GM23338 (cell line): ENCODE measurements at regions not wholly inside any gene's neighbourhood (a gene's known extent, or its start where the extent isn't known, plus 50 kb on each side); places are given as distances from the start of the nearest gene placed in this dataset.

Source experiments
- ATAC-seq: fragments of 200-7000 bp; cut with Tn5 transposase; 3 replicates; pipeline ENCODE4 v1.9.1; 2020
- DNase-seq: peaks from one replicate; pipeline ENCODE4 v3.0.0-alpha.2; 2015; ENCODE audit warnings: low spot score
- H2AFZ ChIP-seq: fragments of 200-600 bp; sonication (generic); 2 replicates; pipeline ENCODE4 v1.8.0; 2016; ENCODE audit warnings: antibody characterized with exemption, mild to moderate bottlenecking, moderate library complexity
- H3F3A ChIP-seq: fragments of 200-600 bp; sonication (generic); replicated peaks from 2 replicates; pipeline ENCODE4 v1.8.0; 2017; ENCODE audit warnings: antibody characterized with exemption, mixed run types, low read depth
- H3K27ac ChIP-seq: fragments of 200-600 bp; sonication (generic); 2 replicates; pipeline ENCODE4 v1.6.1; 2016; ENCODE audit warnings: low read depth
- H3K27me3 ChIP-seq: fragments of 200-600 bp; sonication (generic); 2 replicates; pipeline ENCODE4 v1.8.0; 2016; ENCODE audit warnings: mild to moderate bottlenecking, mixed run types, moderate library complexity; ENCODE audit not compliant: insufficient read depth
- H3K36me3 ChIP-seq: fragments of 200-600 bp; sonication (generic); 2 replicates; pipeline ENCODE4 v1.8.0; 2016; ENCODE audit warnings: mild to moderate bottlenecking; ENCODE audit not compliant: insufficient read depth
- H3K4me1 ChIP-seq: fragments of 200-600 bp; sonication (generic); 2 replicates; pipeline ENCODE4 v1.8.0; 2016; ENCODE audit warnings: mild to moderate bottlenecking, moderate library complexity; ENCODE audit not compliant: insufficient read depth
- H3K4me2 ChIP-seq: fragments of 200-600 bp; sonication (generic); 2 replicates; pipeline ENCODE4 v1.7.1; 2017; ENCODE audit warnings: mixed run types
- H3K4me3 ChIP-seq: fragments of 200-600 bp; sonication (generic); 2 replicates; pipeline ENCODE4 v1.6.1; 2016; ENCODE audit warnings: mixed run types
- H3K79me2 ChIP-seq: fragments of 200-600 bp; sonication (generic); replicated peaks from 2 replicates; pipeline ENCODE4 v1.8.0; 2017; ENCODE audit warnings: mild to moderate bottlenecking; ENCODE audit not compliant: insufficient read depth
- H3K9me2 ChIP-seq: fragments of 200-600 bp; sonication (generic); 2 replicates; pipeline ENCODE4 v1.8.0; 2017; ENCODE audit not compliant: insufficient read depth
- H4K20me1 ChIP-seq: fragments of 200-600 bp; sonication (generic); replicated peaks from 2 replicates; pipeline ENCODE4 v1.8.0; 2017; ENCODE audit warnings: mild to moderate bottlenecking; ENCODE audit not compliant: insufficient read depth
- H3K27ac Mint-ChIP-seq: 2 replicates; pipeline ENCODE4 v1.8.0; 2020; ENCODE audit warnings: inconsistent platforms, mild to moderate bottlenecking, moderate library complexity, mixed read lengths
- H3K27me3 Mint-ChIP-seq: 3 replicates; pipeline ENCODE4 v1.8.0; 2022; ENCODE audit warnings: low read depth, mild to moderate bottlenecking, moderate library complexity, mixed read lengths, inconsistent platforms; ENCODE audit not compliant: insufficient read depth, poor library complexity
- H3K36me3 Mint-ChIP-seq: 3 replicates; pipeline ENCODE4 v1.8.0; 2021; ENCODE audit warnings: low read depth, mild to moderate bottlenecking, inconsistent platforms, moderate library complexity, mixed read lengths
- H3K4me1 Mint-ChIP-seq: 3 replicates; pipeline ENCODE4 v1.8.0; 2020; ENCODE audit warnings: mild to moderate bottlenecking, inconsistent platforms, mixed read lengths
- H3K4me3 Mint-ChIP-seq: 3 replicates; pipeline ENCODE4 v1.8.0; 2021; ENCODE audit warnings: moderate library complexity, mild to moderate bottlenecking, inconsistent platforms, mixed read lengths
- H3K9me3 Mint-ChIP-seq: 3 replicates; pipeline ENCODE4 v1.8.0; 2020; ENCODE audit warnings: moderate library complexity, mild to moderate bottlenecking, inconsistent platforms, mixed read lengths
- EZH2phosphoT487 ChIP-seq: fragments of 200-600 bp; sonication (generic); IDR thresholded peaks from one replicate; pipeline ENCODE4 v1.8.1; 2018; ENCODE audit warnings: antibody characterized with exemption; ENCODE audit not compliant: unreplicated experiment
- JUNB ChIP-seq: IDR thresholded peaks from one replicate; pipeline ENCODE4 v1.6.1; 2016; ENCODE audit warnings: antibody characterized with exemption; ENCODE audit not compliant: unreplicated experiment
- NANOG ChIP-seq: IDR thresholded peaks from 2 replicates; pipeline ENCODE4 v1.6.1; 2016; ENCODE audit warnings: antibody characterized with exemption, borderline replicate concordance
- POLR2AphosphoS5 ChIP-seq: IDR thresholded peaks from 2 replicates; pipeline ENCODE4 v1.6.1; 2016; ENCODE audit warnings: antibody characterized with exemption, low read depth
- ZNF114 ChIP-seq: fragments of 250-450 bp; sonication (Bioruptor Pico); IDR thresholded peaks from 2 replicates; pipeline ENCODE4 v1.5.0; 2020; ENCODE audit warnings: mild to moderate bottlenecking, moderate library complexity
- TF ChIP-seq, protein P1 (sequence below), 2 experiments: fragments of 200-600 bp in 1 of 2; sonication (generic) in 1 of 2; conservative IDR thresholded peaks; 2 replicates each; pipeline versions ENCODE4 v1.5.1 to v1.6.1; 2016 to 2017; ENCODE audit warnings: antibody characterized with exemption in 2 of 2, low read depth in 2 of 2, mild to moderate bottlenecking in 2 of 2, moderate library complexity in 1 of 2
- TF ChIP-seq, protein P2 (sequence below): IDR thresholded peaks from one replicate; pipeline ENCODE4 v1.6.1; 2018; ENCODE audit warnings: antibody characterized with exemption; ENCODE audit not compliant: unreplicated experiment
- TF ChIP-seq, protein P3 (sequence below): fragments of 250-450 bp; sonication (Bioruptor Pico); IDR thresholded peaks from 2 replicates; pipeline ENCODE4 v1.5.0; 2020; ENCODE audit warnings: mild to moderate bottlenecking, moderate library complexity

- Histone ChIP-seq H3K27me3 (no peaks in the 10 kb centered on the region), H3F3A (no peaks in the 10 kb centered on the region), H3K4me1 (peaks cover 21% of the 10 kb centered on the region), H3K36me3 (no peaks in the 10 kb centered on the region), H4K20me1 (no peaks in the 10 kb centered on the region), H3K4me3 (no peak overlapping the region), H3K79me2 (no peaks in the 10 kb centered on the region), H3K4me2 (no peak overlapping the region), H2AFZ (no peak overlapping the region), H3K9me2 (peaks cover 12% of the 10 kb centered on the region; the same call in 1 of the 2 replicates), H3K27ac (no peak overlapping the region)
- H3K4me1 Mint-ChIP-seq, result peaks cover 30% of the 10 kb centered on the region
- no peak overlapping the region for H3K4me3 Mint-ChIP-seq
- DNase-seq (no peak), ATAC-seq (no peak)
- peaks cover 2% of the 10 kb centered on the region for H3K27me3 Mint-ChIP-seq
- peaks cover 13% of the 10 kb centered on the region; the same call in 2 of the 3 replicates for H3K36me3 Mint-ChIP-seq
- H3K27ac Mint-ChIP-seq, result no peak overlapping the region
- TF ChIP-seq, protein P1, sequence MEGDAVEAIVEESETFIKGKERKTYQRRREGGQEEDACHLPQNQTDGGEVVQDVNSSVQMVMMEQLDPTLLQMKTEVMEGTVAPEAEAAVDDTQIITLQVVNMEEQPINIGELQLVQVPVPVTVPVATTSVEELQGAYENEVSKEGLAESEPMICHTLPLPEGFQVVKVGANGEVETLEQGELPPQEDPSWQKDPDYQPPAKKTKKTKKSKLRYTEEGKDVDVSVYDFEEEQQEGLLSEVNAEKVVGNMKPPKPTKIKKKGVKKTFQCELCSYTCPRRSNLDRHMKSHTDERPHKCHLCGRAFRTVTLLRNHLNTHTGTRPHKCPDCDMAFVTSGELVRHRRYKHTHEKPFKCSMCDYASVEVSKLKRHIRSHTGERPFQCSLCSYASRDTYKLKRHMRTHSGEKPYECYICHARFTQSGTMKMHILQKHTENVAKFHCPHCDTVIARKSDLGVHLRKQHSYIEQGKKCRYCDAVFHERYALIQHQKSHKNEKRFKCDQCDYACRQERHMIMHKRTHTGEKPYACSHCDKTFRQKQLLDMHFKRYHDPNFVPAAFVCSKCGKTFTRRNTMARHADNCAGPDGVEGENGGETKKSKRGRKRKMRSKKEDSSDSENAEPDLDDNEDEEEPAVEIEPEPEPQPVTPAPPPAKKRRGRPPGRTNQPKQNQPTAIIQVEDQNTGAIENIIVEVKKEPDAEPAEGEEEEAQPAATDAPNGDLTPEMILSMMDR (conservative IDR thresholded peaks at IDR 0.05; ENCODE audit: low read depth in 2 of 2), result no peak
- TF ChIP-seq, protein P2, sequence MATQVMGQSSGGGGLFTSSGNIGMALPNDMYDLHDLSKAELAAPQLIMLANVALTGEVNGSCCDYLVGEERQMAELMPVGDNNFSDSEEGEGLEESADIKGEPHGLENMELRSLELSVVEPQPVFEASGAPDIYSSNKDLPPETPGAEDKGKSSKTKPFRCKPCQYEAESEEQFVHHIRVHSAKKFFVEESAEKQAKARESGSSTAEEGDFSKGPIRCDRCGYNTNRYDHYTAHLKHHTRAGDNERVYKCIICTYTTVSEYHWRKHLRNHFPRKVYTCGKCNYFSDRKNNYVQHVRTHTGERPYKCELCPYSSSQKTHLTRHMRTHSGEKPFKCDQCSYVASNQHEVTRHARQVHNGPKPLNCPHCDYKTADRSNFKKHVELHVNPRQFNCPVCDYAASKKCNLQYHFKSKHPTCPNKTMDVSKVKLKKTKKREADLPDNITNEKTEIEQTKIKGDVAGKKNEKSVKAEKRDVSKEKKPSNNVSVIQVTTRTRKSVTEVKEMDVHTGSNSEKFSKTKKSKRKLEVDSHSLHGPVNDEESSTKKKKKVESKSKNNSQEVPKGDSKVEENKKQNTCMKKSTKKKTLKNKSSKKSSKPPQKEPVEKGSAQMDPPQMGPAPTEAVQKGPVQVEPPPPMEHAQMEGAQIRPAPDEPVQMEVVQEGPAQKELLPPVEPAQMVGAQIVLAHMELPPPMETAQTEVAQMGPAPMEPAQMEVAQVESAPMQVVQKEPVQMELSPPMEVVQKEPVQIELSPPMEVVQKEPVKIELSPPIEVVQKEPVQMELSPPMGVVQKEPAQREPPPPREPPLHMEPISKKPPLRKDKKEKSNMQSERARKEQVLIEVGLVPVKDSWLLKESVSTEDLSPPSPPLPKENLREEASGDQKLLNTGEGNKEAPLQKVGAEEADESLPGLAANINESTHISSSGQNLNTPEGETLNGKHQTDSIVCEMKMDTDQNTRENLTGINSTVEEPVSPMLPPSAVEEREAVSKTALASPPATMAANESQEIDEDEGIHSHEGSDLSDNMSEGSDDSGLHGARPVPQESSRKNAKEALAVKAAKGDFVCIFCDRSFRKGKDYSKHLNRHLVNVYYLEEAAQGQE, result no peak
- no peak for TF ChIP-seq EZH2phosphoT487
- peaks cover 11% of the 10 kb centered on the region; the same call in 2 of the 3 replicates for H3K9me3 Mint-ChIP-seq
Measured at GRCh38 chr5:124873188-124873587, 126.7 kb upstream of the ZNF608 start.

DNA sequence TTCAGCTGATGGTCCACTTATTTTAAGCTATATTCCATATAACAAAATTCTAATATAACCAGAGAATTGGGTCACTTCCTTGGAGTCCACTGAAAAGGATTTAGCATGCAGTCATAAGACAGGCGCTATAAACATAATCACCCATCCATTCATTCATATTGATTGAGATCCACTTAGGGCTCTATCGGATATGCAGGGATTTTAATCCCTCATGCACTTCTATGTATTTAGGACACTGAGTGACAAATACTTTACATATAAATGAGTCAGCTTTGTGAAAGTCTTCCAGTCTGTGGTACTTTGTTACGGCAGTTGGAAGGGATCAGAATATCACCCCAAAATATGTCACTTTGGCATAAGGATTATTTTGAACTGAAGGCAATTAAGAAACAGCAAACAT, 127.3 kb upstream of the ZNF608 start:
- no peaks in the 10 kb centered on the region for H4K20me1 ChIP-seq
- Mint-ChIP-seq H3K4me1 (peaks cover 30% of the 10 kb centered on the region), H3K9me3 (peaks cover 11% of the 10 kb centered on the region; the same call in 2 of the 3 replicates), H3K36me3 (peaks cover 13% of the 10 kb centered on the region; the same call in 2 of the 3 replicates), H3K27ac (no peak overlapping the region), H3K27me3 (peaks cover 2% of the 10 kb centered on the region), H3K4me3 (no peak overlapping the region)
- no peak overlapping the region for H2AFZ ChIP-seq
- peaks cover 12% of the 10 kb centered on the region; the same call in 1 of the 2 replicates for H3K9me2 ChIP-seq
- H3K27ac ChIP-seq, result no peak overlapping the region
- no peaks in the 10 kb centered on the region for H3F3A ChIP-seq
- ATAC-seq, result no peak
- H3K27me3 ChIP-seq, result no peaks in the 10 kb centered on the region
- no peak overlapping the region for H3K4me3 ChIP-seq
- no peaks in the 10 kb centered on the region for H3K79me2 ChIP-seq
- DNase-seq, result no peak
- no peaks in the 10 kb centered on the region for H3K36me3 ChIP-seq
- peaks cover 21% of the 10 kb centered on the region for H3K4me1 ChIP-seq
- H3K4me2 ChIP-seq, result no peak overlapping the region
- no peak for TF ChIP-seq ZNF114 (CRISPR knock-in tag)
- no peak for TF ChIP-seq NANOG
- no peak for TF ChIP-seq POLR2AphosphoS5
- TF ChIP-seq, protein P3, sequence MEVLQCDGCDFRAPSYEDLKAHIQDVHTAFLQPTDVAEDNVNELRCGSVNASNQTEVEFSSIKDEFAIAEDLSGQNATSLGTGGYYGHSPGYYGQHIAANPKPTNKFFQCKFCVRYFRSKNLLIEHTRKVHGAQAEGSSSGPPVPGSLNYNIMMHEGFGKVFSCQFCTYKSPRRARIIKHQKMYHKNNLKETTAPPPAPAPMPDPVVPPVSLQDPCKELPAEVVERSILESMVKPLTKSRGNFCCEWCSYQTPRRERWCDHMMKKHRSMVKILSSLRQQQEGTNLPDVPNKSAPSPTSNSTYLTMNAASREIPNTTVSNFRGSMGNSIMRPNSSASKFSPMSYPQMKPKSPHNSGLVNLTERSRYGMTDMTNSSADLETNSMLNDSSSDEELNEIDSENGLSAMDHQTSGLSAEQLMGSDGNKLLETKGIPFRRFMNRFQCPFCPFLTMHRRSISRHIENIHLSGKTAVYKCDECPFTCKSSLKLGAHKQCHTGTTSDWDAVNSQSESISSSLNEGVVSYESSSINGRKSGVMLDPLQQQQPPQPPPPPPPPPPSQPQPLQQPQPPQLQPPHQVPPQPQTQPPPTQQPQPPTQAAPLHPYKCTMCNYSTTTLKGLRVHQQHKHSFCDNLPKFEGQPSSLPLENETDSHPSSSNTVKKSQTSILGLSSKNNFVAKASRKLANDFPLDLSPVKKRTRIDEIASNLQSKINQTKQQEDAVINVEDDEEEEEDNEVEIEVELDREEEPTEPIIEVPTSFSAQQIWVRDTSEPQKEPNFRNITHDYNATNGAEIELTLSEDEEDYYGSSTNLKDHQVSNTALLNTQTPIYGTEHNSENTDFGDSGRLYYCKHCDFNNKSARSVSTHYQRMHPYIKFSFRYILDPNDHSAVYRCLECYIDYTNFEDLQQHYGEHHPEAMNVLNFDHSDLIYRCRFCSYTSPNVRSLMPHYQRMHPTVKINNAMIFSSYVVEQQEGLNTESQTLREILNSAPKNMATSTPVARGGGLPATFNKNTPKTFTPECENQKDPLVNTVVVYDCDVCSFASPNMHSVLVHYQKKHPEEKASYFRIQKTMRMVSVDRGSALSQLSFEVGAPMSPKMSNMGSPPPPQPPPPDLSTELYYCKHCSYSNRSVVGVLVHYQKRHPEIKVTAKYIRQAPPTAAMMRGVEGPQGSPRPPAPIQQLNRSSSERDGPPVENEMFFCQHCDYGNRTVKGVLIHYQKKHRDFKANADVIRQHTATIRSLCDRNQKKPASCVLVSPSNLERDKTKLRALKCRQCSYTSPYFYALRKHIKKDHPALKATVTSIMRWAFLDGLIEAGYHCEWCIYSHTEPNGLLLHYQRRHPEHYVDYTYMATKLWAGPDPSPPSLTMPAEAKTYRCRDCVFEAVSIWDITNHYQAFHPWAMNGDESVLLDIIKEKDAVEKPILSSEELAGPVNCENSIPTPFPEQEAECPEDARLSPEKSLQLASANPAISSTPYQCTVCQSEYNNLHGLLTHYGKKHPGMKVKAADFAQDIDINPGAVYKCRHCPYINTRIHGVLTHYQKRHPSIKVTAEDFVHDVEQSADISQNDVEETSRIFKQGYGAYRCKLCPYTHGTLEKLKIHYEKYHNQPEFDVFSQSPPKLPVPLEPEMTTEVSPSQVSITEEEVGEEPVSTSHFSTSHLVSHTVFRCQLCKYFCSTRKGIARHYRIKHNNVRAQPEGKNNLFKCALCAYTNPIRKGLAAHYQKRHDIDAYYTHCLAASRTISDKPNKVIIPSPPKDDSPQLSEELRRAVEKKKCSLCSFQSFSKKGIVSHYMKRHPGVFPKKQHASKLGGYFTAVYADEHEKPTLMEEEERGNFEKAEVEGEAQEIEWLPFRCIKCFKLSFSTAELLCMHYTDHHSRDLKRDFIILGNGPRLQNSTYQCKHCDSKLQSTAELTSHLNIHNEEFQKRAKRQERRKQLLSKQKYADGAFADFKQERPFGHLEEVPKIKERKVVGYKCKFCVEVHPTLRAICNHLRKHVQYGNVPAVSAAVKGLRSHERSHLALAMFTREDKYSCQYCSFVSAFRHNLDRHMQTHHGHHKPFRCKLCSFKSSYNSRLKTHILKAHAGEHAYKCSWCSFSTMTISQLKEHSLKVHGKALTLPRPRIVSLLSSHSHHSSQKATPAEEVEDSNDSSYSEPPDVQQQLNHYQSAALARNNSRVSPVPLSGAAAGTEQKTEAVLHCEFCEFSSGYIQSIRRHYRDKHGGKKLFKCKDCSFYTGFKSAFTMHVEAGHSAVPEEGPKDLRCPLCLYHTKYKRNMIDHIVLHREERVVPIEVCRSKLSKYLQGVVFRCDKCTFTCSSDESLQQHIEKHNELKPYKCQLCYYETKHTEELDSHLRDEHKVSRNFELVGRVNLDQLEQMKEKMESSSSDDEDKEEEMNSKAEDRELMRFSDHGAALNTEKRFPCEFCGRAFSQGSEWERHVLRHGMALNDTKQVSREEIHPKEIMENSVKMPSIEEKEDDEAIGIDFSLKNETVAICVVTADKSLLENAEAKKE (CRISPR knock-in tag), result no peak
- TF ChIP-seq JUNB, result no peak
